Right kidney (tissue), 1 donor: ENCODE measurements at regions not wholly inside any gene's neighbourhood (a gene's known extent, or its start where the extent isn't known, plus 50 kb on each side); places are given as distances from the start of the nearest gene placed in this dataset.
"Not testable (repeated sequence)": the region's sequence is repeated elsewhere in the genome, so short reads cannot be mapped to it uniquely, and the experiment has no call there.

Experiments used
- DNase-seq: peaks from one replicate; pipeline ENCODE4 v3.0.0-alpha.2; 2016

DNA sequence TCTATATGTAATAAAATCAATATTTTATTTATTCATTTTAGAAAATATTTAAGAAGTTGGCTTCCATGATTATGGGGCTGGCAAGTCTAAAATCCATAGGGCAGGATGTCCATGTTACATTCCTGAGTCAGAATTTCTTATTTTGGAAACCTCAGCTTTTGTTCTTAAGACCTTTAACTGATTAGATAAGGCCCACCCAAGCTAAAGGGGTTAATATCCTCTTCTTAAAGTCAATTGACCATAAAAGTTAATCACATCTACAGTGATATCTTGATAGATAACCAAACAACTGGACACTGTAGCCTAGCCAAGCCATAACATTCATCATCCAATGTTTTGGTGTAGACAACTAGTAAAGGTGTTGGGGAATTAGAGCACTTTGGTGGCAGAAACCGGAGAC, 1035.4 kb upstream of the ZEB2 start:
- no peak for DNase-seq

DNA sequence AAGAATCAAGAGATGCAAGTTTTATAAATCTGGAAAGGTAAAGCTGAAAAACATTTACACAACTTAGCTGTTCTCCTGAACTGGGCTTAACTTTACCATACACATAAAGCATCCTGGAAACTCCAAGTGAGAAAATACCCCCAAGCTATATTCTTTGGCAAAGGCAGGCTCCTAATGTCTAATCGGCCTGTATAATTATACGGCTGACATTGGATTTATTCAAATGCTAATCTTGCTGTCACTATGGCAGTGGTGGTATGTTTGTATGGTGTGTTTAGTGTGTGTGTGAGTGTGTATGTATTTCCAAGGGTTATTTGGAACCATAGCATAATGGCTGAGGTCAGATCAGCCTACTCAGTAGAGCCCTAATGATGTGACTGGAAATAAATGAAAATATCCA, 1031.8 kb upstream of the ZEB2 start:
- no peak for DNase-seq

GRCh38 chr2:145548479-145548878, 1028.6 kb upstream of the ZEB2 start:
- DNase-seq, result no peak

GRCh38 chr2:145547620-145548019, 1027.7 kb upstream of the ZEB2 start:
- no peak for DNase-seq

- DNase-seq, result no peak
Observed at GRCh38 chr2:145546091-145546490, 1026.2 kb upstream of the ZEB2 start.

DNA sequence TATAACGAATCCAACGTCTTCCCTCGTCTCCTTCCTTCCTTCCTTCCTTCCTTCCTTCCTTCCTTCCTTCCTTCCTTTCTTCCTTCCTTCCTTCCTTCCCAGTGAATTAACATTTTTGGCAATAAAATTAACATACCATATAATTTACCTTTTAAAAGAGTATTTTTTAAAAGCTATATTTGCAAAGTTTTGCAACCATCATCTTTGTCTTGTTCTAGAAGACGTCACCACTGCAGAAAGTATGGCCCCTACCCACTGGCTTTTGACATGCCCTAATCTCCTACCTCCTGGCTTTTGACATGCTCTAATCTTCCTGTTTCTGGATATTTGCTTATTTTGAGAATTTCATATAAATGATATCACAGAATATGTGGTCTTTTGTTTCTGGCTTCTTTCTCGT, 1023.9 kb upstream of the ZEB2 start:
- DNase-seq, result no peak

DNA sequence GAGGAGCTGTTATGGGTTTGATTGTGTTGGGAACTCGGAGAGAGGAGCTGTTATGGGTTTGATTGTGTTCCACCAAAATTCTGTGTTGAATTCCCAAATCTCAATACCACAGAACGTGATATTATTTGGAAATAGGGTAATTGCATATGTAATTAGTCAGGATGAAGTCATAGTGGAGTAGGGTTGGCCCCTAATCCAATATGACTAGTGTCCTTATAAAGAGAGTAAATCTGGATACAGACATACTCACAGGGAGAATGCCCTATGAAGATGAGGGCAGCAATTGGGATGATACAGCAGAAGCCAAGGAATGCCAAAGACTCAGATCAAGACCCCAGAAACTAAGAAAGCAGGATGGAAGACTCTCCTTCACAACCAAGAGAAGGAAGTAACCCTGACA, 1023.2 kb upstream of the ZEB2 start:
- DNase-seq, result no peak

GRCh38 chr2:145541028-145541427, 1021.1 kb upstream of the ZEB2 start:
- no peak for DNase-seq

- DNase-seq, result no peak
Observed at GRCh38 chr2:145538661-145539350, 1018.9 kb upstream of the ZEB2 start.

DNA sequence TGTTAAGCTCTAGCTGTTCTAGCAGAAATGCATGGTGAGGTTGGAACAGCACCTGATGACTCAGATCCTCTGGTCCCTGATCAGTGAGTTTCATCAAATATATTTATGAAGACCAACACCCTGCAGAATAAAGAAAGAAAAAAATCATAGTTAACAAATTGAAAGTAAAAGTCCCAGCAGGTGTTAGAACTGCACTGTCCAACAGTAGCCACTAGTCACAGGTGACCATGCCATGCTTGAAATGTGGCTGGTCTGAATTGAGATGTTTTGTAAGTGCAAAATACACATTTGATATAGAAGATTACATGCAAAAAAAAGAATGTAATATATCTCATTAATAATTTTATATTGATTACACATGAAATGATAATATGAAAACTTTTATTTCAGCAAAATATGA, 1010.7 kb upstream of the ZEB2 start:
- DNase-seq, result no peak

DNA sequence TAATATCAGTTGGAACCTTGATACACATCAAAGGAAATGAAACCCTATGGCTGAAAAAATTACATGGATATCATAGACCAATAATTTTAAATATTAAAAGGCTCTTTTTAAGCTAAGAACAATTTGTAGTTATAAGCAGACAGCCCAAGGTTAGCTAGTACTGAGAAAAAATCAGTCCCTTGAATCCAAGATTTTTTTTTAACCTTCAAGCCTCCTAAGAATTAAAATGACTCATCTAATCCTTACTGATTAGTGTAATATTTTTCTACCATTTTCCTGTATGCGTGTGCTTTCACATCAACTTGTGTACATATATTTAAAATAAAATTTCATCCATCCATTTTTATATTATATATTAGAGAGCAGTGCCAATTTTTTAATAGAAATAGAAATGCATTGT, 1004.9 kb upstream of the ZEB2 start:
- DNase-seq, result no peak

DNA sequence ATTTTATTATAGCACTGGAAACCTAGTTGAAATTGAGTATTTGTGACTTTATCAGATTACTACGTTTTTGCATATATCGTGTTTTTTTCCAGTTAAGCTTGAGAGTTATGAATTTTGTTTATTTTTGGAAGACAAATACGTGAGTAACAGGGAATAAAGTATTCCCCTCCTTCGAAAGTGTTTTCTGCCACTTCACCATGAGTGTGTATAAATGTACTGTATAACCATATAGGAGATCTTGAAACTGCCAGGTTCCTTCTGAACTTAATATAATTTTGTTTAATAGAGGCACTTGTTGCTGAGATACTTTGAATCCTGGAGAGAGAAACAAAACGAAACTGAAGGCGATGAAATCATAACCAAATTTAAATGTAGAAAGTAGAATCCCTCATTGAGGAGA, 1004.4 kb upstream of the ZEB2 start:
- no peak for DNase-seq

- not testable (repeated sequence) for DNase-seq
Observed at GRCh38 chr2:145519254-145519653, 999.3 kb upstream of the ZEB2 start.

DNA sequence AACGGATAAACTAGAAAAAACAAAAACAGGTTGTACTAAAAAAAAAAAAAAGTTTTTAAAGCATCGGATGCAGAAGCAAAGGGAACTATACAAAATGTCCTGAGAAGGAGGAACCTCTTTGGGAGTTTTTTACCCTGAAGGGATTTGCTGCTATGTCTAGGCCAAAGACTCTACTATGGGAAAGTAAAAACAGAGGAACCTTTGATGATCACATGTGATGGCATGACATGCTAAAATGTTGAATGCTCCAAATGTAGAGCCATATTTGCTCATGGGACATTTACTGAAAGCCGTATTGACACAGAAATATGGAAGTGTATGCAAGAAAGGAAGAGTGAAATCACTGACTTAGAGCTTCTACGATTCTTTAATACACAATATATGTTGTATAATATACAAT, 992.0 kb upstream of the ZEB2 start:
- DNase-seq, result no peak

DNA sequence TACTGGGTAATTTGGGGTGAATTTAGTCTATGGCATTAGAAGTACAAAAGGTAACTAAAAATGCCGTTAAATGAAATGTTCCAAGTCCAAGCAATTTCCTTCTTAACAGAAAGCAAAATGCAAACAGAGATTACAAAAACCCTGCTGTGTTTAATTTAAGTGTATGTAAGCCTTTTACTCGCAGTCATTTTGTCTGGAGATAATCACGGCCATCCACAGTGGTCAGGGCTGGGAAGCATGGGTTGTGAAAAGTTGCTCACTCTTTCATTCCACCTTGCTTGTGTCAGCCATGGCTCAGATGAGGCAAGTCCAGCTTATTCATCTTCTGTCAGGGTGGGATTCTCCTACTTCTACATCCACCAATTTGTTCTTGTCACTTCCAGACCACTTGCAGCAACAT, 983.6 kb upstream of the ZEB2 start:
- no peak for DNase-seq

DNA sequence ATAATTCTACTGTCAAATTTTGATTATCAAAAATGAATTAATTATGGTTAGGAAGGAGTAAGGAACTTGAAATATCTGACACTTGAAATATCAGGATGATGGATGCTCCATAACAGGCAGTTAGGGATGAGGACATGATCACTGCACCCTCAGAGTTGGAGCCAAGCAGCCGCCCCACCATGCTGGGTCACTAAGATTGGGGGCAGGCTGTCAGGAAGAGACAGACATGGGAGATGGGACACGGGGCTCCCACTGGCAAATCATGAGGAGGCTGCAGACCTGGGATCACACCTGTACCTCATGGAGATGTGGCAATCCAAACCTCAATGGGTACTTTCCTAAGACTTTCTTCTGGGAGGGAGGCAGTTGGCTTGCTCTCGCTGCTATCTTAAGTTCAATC, 982.0 kb upstream of the ZEB2 start:
- no peak for DNase-seq

DNA sequence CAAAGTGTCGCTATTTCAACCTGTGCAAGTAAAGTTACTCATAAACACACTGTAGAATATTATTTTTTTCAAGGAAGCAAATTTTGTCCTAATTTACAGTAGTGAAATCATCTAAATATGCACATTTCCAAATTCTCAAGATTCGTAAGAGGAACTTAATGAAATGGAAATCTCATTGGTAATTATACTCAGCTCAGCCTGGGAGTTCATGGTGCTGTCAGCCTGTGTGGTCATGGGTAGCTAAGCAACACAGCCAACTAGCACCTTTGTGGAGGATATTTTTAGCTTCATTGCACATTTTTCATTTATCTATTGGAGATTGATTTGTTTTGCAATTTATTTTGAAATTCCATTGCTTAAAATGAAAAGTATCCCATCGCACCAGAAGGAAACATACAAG, 975.7 kb upstream of the ZEB2 start:
- DNase-seq, result no peak

GRCh38 chr2:145494441-145494840, 974.5 kb upstream of the ZEB2 start:
- no peak for DNase-seq

- DNase-seq, result no peak
Observed at GRCh38 chr2:145488571-145488970, 968.7 kb upstream of the ZEB2 start.

DNA sequence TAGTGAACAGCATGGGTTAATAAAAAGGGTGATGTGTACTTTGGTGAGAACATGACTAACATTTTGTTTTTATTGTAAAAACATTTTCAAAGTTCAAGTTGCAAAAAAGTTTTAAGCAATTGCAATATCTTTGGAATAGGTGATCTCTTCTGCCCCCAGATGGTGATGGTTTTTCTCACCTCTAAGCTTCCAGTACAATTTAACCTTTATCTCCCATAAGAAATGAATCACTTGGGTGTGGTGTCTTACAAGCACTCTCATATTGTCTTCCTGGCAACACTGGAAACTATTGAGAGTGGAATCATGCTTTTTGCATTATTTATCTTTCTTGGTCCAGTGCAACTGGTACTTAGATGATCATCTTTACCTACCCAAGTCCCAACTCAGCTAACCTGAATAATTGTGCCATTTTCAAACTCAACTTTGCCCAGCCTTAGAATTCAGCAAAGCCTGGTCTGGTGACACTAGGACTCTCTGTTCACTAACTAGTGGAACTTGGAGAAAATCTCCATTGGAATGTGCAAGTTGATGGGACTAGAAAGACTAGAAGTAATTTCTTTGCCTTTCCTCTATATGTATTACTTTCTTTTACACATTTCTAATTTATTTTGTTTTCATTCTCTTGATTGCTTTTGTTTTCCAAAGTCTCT, 964.7 kb upstream of the ZEB2 start:
- DNase-seq, result no peak

DNA sequence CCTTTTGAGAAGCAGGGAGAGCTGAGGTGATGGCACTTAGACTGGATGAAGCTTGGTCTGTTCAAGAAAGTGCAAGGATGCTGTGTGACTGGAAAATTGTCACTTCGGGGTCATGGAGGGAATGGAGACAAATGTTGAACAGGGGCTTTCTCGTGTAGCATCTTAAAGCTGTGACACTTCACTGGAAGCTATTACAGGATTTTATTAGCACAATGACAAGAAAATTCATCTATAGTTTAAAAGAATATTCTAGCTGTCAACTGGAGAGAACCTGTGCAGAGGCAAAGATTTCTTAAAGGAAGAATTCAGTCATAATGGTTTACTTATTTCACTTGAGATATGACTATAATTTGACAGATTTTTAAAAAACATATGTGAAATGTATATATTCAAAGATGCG, 963.9 kb upstream of the ZEB2 start:
- DNase-seq, result no peak

DNA sequence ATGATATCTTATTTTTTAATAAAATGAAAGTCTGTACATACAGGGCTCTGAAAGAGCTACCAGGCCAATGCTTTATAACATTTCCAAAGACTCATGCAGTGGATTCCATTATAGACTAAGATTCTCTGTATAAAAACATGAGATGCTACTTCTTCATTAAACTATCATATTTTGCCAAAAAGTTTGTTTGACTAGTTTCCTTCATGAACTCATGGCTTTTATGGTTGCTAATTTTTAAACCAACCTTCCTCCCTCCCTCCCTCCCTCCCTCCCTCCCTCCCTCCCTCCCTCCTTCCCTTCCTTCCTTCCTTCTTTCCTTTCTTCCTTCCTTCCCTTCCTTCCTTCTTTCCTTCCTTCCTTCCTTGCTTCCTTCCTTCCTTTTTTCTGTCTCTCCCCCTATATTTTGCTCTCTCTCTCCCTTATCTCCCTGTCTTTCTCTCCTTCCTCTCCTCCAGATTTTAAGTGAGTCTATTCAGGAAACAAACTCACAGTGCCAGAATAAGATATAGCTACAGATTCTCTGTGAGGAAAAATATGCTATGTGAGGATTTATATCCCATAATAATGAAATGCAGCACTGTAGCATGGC, 961.5 kb upstream of the ZEB2 start:
- DNase-seq, result no peak

DNA sequence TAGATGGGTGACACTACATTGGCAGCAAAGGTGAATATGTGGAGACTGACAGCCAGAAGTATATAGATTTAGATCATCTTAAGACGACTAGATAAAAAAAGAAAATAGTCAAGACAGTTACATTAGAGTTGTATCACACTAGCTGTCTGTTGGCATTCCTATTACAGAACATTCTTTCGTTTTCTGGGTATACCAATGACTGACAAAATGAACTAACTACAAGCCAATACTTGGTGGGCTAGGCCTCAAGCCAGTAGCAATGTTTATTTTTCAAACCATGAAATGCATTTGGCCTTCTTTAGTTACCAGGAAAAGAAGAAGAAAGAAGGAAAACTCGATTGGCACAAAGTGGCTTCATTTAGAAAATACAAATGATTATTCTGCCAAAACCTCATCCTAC, 944.9 kb upstream of the ZEB2 start:
- DNase-seq, result no peak

DNA sequence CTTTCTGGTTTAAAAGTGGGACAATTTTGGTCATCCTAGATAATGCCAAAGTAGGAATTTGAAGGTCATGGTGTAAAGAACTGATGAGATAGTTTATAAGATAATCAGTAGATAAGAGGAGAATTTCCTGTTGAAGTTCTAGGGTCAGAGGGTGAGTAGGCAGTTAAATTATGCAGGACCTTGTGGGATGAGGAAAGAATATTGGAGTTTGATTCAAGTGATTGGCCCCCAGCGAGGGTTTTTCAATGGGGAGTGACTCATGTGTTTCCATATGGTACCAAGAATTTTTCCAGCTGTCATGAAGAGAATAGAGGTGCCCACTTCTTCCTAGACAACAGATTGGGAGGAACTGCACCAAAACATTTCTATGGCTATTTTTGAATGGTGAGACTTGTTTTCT, 940.2 kb upstream of the ZEB2 start:
- DNase-seq, result no peak
